ENCODE measurements at regions not wholly inside any gene's neighbourhood (a gene's known extent, or its start where the extent isn't known, plus 50 kb on each side); places are given as distances from the start of the nearest gene placed in this dataset.

DNA sequence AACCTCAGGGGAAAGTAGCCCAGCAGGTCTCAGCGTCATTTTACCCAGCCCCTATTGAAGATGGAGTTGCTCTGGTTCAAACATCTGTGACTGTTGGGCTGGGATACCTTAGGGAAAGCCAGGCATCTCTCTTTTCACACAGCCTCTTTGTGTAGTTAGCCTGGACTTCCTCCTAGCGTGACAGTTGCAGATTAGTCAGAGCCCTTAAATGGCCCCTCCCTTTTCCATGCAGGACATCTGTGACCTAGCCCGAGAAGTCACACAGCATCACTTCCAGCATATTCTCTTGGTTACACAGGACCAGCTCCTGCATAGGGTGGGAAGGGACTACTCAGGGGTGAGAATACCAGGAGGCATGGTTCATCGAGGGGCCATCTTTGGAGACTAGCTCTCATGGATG, 375.0 kb upstream of the RBFOX1 start:
- Histone ChIP-seq H3K27ac (ENCODE audit: control insufficient read depth, insufficient read depth, low read length) (no peak overlapping the region), H3K4me1 (ENCODE audit: control insufficient read depth, extremely low read depth, insufficient read depth, low read length) (no peaks in the 10 kb centered on the region), H3K9me1 (ENCODE audit: control insufficient read depth, extremely low read depth, insufficient read depth, low read length) (no peaks in the 10 kb centered on the region), H3K9ac (ENCODE audit: control insufficient read depth, extremely low read depth, insufficient read depth, low read length) (no peak overlapping the region), H3K27me3 (ENCODE audit: control insufficient read depth, extremely low read depth, insufficient read depth, low read length) (no peaks in the 10 kb centered on the region), H3K36me3 (ENCODE audit: control insufficient read depth in 2 of 2, extremely low read depth in 1 of 2, insufficient read depth in 2 of 2, low read length in 2 of 2) (no peaks in the 10 kb centered on the region), H4K20me1 (ENCODE audit: control insufficient read depth, extremely low read depth, insufficient read depth, low read length) (no peaks in the 10 kb centered on the region), H3K9me3 (ENCODE audit: control insufficient read depth, low read depth, low read length) (peaks cover 2% of the 10 kb centered on the region), H2AFZ (ENCODE audit: control insufficient read depth, low read length) (no peak overlapping the region), H3K79me2 (ENCODE audit: control insufficient read depth, insufficient read depth, low read length) (no peaks in the 10 kb centered on the region), H3K4me2 (ENCODE audit: control insufficient read depth, extremely low read depth, insufficient read depth, low read depth, low read length) (no peak overlapping the region), H3K4me3 (ENCODE audit: control insufficient read depth in 2 of 3, extremely low read depth in 1 of 3, insufficient read depth in 2 of 3, low read depth in 1 of 3, low read length in 3 of 3) (no peak overlapping the region)
- DNase-seq (ENCODE audit: low read depth, low spot score) (no peak), FAIRE-seq (no peak)
- TF ChIP-seq, protein P1, sequence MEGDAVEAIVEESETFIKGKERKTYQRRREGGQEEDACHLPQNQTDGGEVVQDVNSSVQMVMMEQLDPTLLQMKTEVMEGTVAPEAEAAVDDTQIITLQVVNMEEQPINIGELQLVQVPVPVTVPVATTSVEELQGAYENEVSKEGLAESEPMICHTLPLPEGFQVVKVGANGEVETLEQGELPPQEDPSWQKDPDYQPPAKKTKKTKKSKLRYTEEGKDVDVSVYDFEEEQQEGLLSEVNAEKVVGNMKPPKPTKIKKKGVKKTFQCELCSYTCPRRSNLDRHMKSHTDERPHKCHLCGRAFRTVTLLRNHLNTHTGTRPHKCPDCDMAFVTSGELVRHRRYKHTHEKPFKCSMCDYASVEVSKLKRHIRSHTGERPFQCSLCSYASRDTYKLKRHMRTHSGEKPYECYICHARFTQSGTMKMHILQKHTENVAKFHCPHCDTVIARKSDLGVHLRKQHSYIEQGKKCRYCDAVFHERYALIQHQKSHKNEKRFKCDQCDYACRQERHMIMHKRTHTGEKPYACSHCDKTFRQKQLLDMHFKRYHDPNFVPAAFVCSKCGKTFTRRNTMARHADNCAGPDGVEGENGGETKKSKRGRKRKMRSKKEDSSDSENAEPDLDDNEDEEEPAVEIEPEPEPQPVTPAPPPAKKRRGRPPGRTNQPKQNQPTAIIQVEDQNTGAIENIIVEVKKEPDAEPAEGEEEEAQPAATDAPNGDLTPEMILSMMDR (optimal IDR thresholded peaks at IDR 0.05 in 1 of 3, IDR thresholded peaks at IDR 0.05 in 1 of 3, conservative IDR thresholded peaks at IDR 0.05 in 1 of 3; ENCODE audit: extremely low read depth in 1 of 3, insufficient read depth in 2 of 3, low read length in 3 of 3): no peak
- no peak for TF ChIP-seq EZH2 (IDR thresholded peaks at IDR 0.05; ENCODE audit: low read length)
- dilution Hi-C loops (cut with MboI; ENCODE audit: extremely low pct_ligation_motif_present, low sequenced_read_pairs): no loop called here

DNA sequence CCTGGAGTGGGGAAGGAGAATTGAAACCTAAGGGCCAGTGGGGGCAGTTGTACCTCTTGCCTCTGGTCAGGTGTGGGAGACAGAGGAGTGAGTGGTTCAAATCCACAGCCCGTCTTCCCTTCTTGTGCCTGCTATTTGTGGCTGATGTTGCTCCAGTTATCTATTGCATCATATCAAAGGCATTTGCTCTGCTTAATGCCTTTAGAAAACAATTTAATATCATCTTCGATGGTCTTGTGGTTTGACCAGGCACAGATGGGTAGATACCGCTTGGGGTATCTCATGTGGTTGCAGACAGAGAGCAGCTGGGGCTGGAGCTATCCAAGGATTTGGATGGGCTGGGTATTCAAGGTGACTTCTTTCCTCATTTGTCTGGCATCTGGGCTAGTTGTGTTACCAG, 376.1 kb upstream of the RBFOX1 start:
- no peaks in the 10 kb centered on the region for H4K20me1 ChIP-seq (ENCODE audit: control insufficient read depth, extremely low read depth, insufficient read depth, low read length)
- no peaks in the 10 kb centered on the region for H3K36me3 ChIP-seq (ENCODE audit: control insufficient read depth in 2 of 2, extremely low read depth in 1 of 2, insufficient read depth in 2 of 2, low read length in 2 of 2)
- no peak overlapping the region for H3K4me2 ChIP-seq (ENCODE audit: control insufficient read depth, extremely low read depth, insufficient read depth, low read depth, low read length)
- no peaks in the 10 kb centered on the region for H3K4me1 ChIP-seq (ENCODE audit: control insufficient read depth, extremely low read depth, insufficient read depth, low read length)
- H3K9me1 ChIP-seq (ENCODE audit: control insufficient read depth, extremely low read depth, insufficient read depth, low read length): no peaks in the 10 kb centered on the region
- TF ChIP-seq, protein P1 (optimal IDR thresholded peaks at IDR 0.05 in 1 of 3, IDR thresholded peaks at IDR 0.05 in 1 of 3, conservative IDR thresholded peaks at IDR 0.05 in 1 of 3; ENCODE audit: extremely low read depth in 1 of 3, insufficient read depth in 2 of 3, low read length in 3 of 3): no peak
- TF ChIP-seq EZH2 (IDR thresholded peaks at IDR 0.05; ENCODE audit: low read length): no peak
- no peak overlapping the region for H3K4me3 ChIP-seq (ENCODE audit: control insufficient read depth in 2 of 3, extremely low read depth in 1 of 3, insufficient read depth in 2 of 3, low read depth in 1 of 3, low read length in 3 of 3)
- H3K9me3 ChIP-seq (ENCODE audit: control insufficient read depth, low read depth, low read length): no peaks in the 10 kb centered on the region
- dilution Hi-C loops (cut with MboI; ENCODE audit: extremely low pct_ligation_motif_present, low sequenced_read_pairs): no loop called here
- H3K9ac ChIP-seq (ENCODE audit: control insufficient read depth, extremely low read depth, insufficient read depth, low read length): no peak overlapping the region
- FAIRE-seq: no peak
- H2AFZ ChIP-seq (ENCODE audit: control insufficient read depth, low read length): no peak overlapping the region
- no peak for DNase-seq (ENCODE audit: low read depth, low spot score)
- no peaks in the 10 kb centered on the region for H3K79me2 ChIP-seq (ENCODE audit: control insufficient read depth, insufficient read depth, low read length)
- H3K27ac ChIP-seq (ENCODE audit: control insufficient read depth, insufficient read depth, low read length): no peak overlapping the region
- H3K27me3 ChIP-seq (ENCODE audit: control insufficient read depth, extremely low read depth, insufficient read depth, low read length): no peaks in the 10 kb centered on the region

Data from keratinocyte (primary cell).